Calu3 (cell line): ENCODE measurements at regions not wholly inside any gene's neighbourhood (a gene's known extent, or its start where the extent isn't known, plus 50 kb on each side); places are given as distances from the start of the nearest gene placed in this dataset.

Experiments
- BruUV-seq: library from RNA; stranded (reverse); fragments of 400-500 nt; replicated peaks from 2 replicates; lab custom pipeline; 2021; lab: Mats Ljungman, UMichigan
- CTCF ChIA-PET: fragments of 300-600 bp; sonication (Branson Sonifier 250); formaldehyde crosslinking; loops from one replicate; lab custom pipeline; 2022; ENCODE audit warnings: antibody characterized with exemption; lab: Charles Lee
- DNase-seq: peaks from one replicate; pipeline ENCODE4 v3.0.0; 2022
- H3K27ac Mint-ChIP-seq: one replicate; pipeline ENCODE4 v1.8.0; 2022; ENCODE audit warnings: mixed read lengths; ENCODE audit not compliant: unreplicated experiment
- H3K27me3 Mint-ChIP-seq: one replicate; pipeline ENCODE4 v1.8.0; 2022; ENCODE audit warnings: mixed read lengths; ENCODE audit not compliant: unreplicated experiment
- H3K36me3 Mint-ChIP-seq: one replicate; pipeline ENCODE4 v1.8.0; 2022; ENCODE audit warnings: mild to moderate bottlenecking, moderate library complexity, mixed read lengths; ENCODE audit not compliant: insufficient read depth, unreplicated experiment
- H3K4me1 Mint-ChIP-seq: one replicate; pipeline ENCODE4 v1.8.0; 2022; ENCODE audit warnings: mild to moderate bottlenecking, low read depth, mixed read lengths; ENCODE audit not compliant: unreplicated experiment
- H3K4me3 Mint-ChIP-seq: one replicate; pipeline ENCODE4 v1.8.0; 2022; ENCODE audit warnings: mild to moderate bottlenecking, low read depth, moderate library complexity, mixed read lengths; ENCODE audit not compliant: unreplicated experiment
- H3K9me3 Mint-ChIP-seq: one replicate; pipeline ENCODE4 v1.8.0; 2022; ENCODE audit warnings: low read depth, mixed read lengths; ENCODE audit not compliant: unreplicated experiment
- intact Hi-C: fragments of 100-400 bp; cut with micrococcal nuclease; formaldehyde crosslinking; loops from one replicate; pipeline ENCODE4 v1.10.0; 2022; ENCODE audit not compliant: unreplicated experiment
- TF ChIP-seq, protein P1 (sequence below): fragments of 200-600 bp; IDR thresholded peaks from one replicate; pipeline ENCODE4 v1.8.0; 2022; ENCODE audit warnings: antibody characterized with exemption; ENCODE audit not compliant: unreplicated experiment

- no TSS peak for BruUV-seq
- TF ChIP-seq, protein P1, sequence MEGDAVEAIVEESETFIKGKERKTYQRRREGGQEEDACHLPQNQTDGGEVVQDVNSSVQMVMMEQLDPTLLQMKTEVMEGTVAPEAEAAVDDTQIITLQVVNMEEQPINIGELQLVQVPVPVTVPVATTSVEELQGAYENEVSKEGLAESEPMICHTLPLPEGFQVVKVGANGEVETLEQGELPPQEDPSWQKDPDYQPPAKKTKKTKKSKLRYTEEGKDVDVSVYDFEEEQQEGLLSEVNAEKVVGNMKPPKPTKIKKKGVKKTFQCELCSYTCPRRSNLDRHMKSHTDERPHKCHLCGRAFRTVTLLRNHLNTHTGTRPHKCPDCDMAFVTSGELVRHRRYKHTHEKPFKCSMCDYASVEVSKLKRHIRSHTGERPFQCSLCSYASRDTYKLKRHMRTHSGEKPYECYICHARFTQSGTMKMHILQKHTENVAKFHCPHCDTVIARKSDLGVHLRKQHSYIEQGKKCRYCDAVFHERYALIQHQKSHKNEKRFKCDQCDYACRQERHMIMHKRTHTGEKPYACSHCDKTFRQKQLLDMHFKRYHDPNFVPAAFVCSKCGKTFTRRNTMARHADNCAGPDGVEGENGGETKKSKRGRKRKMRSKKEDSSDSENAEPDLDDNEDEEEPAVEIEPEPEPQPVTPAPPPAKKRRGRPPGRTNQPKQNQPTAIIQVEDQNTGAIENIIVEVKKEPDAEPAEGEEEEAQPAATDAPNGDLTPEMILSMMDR, result no peak
- H3K36me3 Mint-ChIP-seq, result no peaks in the 10 kb centered on the region
- H3K4me3 Mint-ChIP-seq, result no peak overlapping the region
- no peak overlapping the region for H3K27ac Mint-ChIP-seq
- no peaks in the 10 kb centered on the region for H3K27me3 Mint-ChIP-seq
- peaks cover 3% of the 10 kb centered on the region for H3K9me3 Mint-ChIP-seq
- peaks cover 24% of the 10 kb centered on the region for H3K4me1 Mint-ChIP-seq
- CTCF ChIA-PET, result no interaction called here
- DNase-seq, result no peak
- intact Hi-C loops, result no loop called here
These were observed 194.8 kb upstream of the TSC22D1 start for GRCh38 chr13:44770951-44771350.

- intact Hi-C loops, result loop anchor here (10.0 kb wide), 1 partner anchor 45 kb away; no protein-coding TSS in a partner anchor
- TF ChIP-seq, protein P1, result no peak
- BruUV-seq, result no TSS peak
- Mint-ChIP-seq H3K4me1 (peaks cover 29% of the 10 kb centered on the region), H3K27ac (no peak overlapping the region), H3K27me3 (no peaks in the 10 kb centered on the region), H3K36me3 (no peaks in the 10 kb centered on the region), H3K4me3 (no peak overlapping the region), H3K9me3 (no peaks in the 10 kb centered on the region)
- CTCF ChIA-PET, result no interaction called here
- DNase-seq, result no peak
These were observed 193.6 kb upstream of the TSC22D1 start for GRCh38 chr13:44769686-44770085.

GRCh38 chr13:44768775-44769581 lies 192.8 kb upstream of the TSC22D1 start:
- H3K4me1 Mint-ChIP-seq, result peaks cover 36% of the 10 kb centered on the region
- no peaks in the 10 kb centered on the region for H3K36me3 Mint-ChIP-seq
- TF ChIP-seq, protein P1, result no peak
- intact Hi-C loops, result loop anchor here (10.0 kb wide), 1 partner anchor 46 kb away; no protein-coding TSS in a partner anchor
- CTCF ChIA-PET, result interaction anchor here (0.6 kb wide), 1 partner anchor 286 kb away, joined by 3 read pairs; no protein-coding TSS in a partner anchor
- no peaks in the 10 kb centered on the region for H3K9me3 Mint-ChIP-seq
- DNase-seq, result peak; percentile 5
- H3K27me3 Mint-ChIP-seq, result no peaks in the 10 kb centered on the region
- BruUV-seq, result no TSS peak
- H3K4me3 Mint-ChIP-seq, result no peak overlapping the region
- no peak overlapping the region for H3K27ac Mint-ChIP-seq

- CTCF ChIA-PET, result interaction anchor here (0.6 to 0.7 kb wide), 2 partner anchors 16 to 285 kb away, joined by 3 read pairs; no protein-coding TSS in a partner anchor
- BruUV-seq, result no TSS peak
- Mint-ChIP-seq H3K4me1 (peaks cover 43% of the 10 kb centered on the region), H3K27ac (no peak overlapping the region), H3K4me3 (no peak overlapping the region), H3K9me3 (no peaks in the 10 kb centered on the region), H3K36me3 (no peaks in the 10 kb centered on the region), H3K27me3 (no peaks in the 10 kb centered on the region)
- DNase-seq, result no peak
- intact Hi-C loops, result loop anchor here (10.0 kb wide), 1 partner anchor 47 kb away; no protein-coding TSS in a partner anchor
- TF ChIP-seq, protein P1, result no peak
These were observed 192.1 kb upstream of the TSC22D1 start for GRCh38 chr13:44768239-44768638.
